Skeletal muscle tissue (tissue), 3 donors: ENCODE measurements at regions not wholly inside any gene's neighbourhood (a gene's known extent, or its start where the extent isn't known, plus 50 kb on each side); places are given as distances from the start of the nearest gene placed in this dataset.

Experiments used
- H3K27ac ChIP-seq: one replicate; pipeline ENCODE4 v1.7.0; 2013; ENCODE audit warnings: mild to moderate bottlenecking, low read depth, low read length, inconsistent platforms
- H3K27me3 ChIP-seq, 3 donors: one replicate each; pipeline ENCODE4 v1.7.0; 2013; ENCODE audit warnings: low read length in 3 of 3; ENCODE audit not compliant: control insufficient read depth in 3 of 3, insufficient read depth in 3 of 3
- H3K36me3 ChIP-seq, 3 donors: one replicate each; pipeline ENCODE4 v1.7.0; 2013; ENCODE audit warnings: low read length in 3 of 3; ENCODE audit not compliant: control insufficient read depth in 3 of 3, insufficient read depth in 3 of 3
- H3K4me1 ChIP-seq, 3 donors: one replicate each; pipeline ENCODE4 v1.7.0; 2013; ENCODE audit warnings: low read length in 3 of 3, mild to moderate bottlenecking in 3 of 3; ENCODE audit not compliant: control insufficient read depth in 3 of 3, insufficient read depth in 3 of 3
- H3K4me3 ChIP-seq, 3 donors: one replicate each; pipeline ENCODE4 v1.7.0; 2013; ENCODE audit warnings: low read length in 3 of 3
- H3K9ac ChIP-seq, 3 donors: one replicate each; pipeline ENCODE4 v1.7.0; 2013; ENCODE audit warnings: low read length in 3 of 3, mild to moderate bottlenecking in 3 of 3, moderate library complexity in 2 of 3, low read depth in 1 of 3
- H3K9me3 ChIP-seq, 3 donors: one replicate each; pipeline ENCODE4 v1.7.0; 2013; ENCODE audit warnings: low read length in 3 of 3; ENCODE audit not compliant: control insufficient read depth in 3 of 3
- donor health status: Osteomylitis.

DNA sequence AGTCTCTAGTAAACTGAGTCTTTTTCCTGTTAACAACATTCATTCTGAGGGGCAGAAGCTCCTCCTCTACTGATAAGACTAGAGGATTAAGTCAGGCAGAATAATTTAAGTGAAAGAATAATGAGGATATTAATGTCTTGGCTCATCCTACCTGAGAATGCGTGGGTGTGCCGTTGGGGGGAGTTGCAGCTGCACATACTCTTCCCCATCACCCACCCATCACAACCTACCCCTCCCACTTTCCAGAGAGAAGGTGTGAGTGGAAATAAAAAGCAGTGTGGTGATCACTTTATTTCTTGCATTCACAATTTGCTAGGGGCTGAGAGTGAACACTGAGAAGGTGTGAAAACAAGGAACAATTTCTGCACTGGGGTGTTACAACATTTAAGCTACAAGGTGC, 146.8 kb upstream of the MAGI3 start:
- H3K4me1 ChIP-seq: no peaks in the 10 kb centered on the region
- no peaks in the 10 kb centered on the region for H3K36me3 ChIP-seq
- peaks cover 0 to 3% (median 0%) of the 10 kb centered on the region in 3 donors for H3K27me3 ChIP-seq
- no peaks in the 10 kb centered on the region for H3K9me3 ChIP-seq
- no peak overlapping the region for H3K27ac ChIP-seq
- H3K9ac ChIP-seq: no peak overlapping the region
- H3K4me3 ChIP-seq: no peak overlapping the region

DNA sequence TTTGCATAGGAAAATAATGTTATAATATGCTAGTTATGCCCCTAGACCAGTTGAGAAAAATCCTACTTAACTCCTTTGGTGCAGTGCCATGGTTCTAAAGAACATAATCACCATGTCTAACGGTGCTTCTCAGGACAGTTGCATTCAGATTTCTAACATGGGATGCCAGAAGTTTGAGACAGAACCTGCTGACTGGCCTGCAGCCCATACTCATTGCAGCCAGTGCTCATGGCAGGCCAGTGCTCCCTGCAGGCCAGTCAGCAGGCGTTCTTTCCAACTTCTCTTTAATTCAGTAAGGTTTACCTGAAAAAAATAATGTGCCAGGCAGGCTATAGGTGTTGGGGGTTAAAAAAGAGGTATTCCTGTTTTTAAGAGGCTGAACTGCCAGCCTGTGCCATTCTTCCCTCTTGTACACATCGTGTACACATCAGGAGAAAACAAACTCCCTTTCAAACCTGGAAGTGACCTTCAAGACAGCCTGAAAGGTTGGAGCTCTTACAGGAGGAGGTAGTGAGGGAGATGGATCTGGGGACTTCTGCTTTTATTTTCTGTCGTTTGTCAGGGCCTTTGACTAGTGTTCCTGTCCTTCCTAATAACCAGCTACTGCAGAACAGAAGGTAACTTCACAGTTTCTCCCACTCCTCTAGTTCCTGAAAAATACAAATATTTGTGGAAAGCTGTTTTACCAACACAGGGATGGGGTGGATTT, 146.0 kb upstream of the MAGI3 start:
- Histone ChIP-seq H3K36me3 (no peaks in the 10 kb centered on the region), H3K9ac (no peak overlapping the region)

DNA sequence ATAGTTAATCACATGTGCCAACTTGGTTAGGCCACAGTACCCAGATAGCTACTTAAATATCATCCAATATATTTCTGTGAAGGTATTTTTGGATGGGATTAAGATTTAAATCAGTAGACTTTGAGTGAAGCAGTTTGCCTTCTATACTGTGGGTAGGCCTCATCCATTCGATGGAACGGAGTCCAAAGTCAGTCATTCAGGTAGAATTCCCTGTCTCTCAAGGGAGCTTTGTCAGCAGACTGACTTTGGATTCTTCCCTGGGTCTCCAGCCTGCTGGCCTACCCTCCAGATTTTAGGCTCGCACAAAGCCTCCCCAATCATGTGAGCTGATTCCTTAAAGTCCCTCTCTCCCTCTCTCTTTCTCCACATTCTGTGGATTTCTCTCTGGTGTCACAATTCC, 145.1 kb upstream of the MAGI3 start:
- Histone ChIP-seq H3K4me1 (no peaks in the 10 kb centered on the region), H3K4me3 (no peak overlapping the region), H3K9me3 (no peaks in the 10 kb centered on the region), H3K27ac (no peak overlapping the region), H3K36me3 (no peaks in the 10 kb centered on the region), H3K9ac (no peak overlapping the region), H3K27me3 (peaks cover 0 to 3% (median 0%) of the 10 kb centered on the region in 3 donors)

More for the DNA sequence above, 146.0 kb upstream of the MAGI3 start:
- Histone ChIP-seq H3K27me3 (peaks cover 0 to 3% (median 0%) of the 10 kb centered on the region in 3 donors), H3K27ac (no peak overlapping the region), H3K4me1 (no peaks in the 10 kb centered on the region), H3K9me3 (no peaks in the 10 kb centered on the region), H3K4me3 (no peak overlapping the region)

DNA sequence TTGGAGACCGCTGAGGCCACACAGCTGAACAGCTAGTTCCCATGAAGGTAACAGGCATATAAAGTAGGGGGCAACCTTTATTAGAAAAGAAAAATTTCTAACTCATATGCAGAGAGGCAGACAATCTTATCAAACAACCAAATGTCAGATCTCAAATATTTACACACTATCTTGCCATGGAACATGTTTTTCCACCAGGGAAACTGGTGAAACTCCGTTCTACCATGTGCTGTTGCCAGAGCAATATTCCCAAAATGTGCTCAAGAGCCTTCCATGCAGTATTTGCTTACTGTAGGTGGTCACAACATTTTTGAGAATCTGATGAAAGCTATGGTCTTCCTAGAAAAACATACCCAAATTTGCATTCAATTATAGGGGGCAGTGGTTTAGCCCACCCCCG, 143.4 kb upstream of the MAGI3 start:
- H3K27ac ChIP-seq: no peak overlapping the region
- no peak overlapping the region for H3K4me3 ChIP-seq

DNA sequence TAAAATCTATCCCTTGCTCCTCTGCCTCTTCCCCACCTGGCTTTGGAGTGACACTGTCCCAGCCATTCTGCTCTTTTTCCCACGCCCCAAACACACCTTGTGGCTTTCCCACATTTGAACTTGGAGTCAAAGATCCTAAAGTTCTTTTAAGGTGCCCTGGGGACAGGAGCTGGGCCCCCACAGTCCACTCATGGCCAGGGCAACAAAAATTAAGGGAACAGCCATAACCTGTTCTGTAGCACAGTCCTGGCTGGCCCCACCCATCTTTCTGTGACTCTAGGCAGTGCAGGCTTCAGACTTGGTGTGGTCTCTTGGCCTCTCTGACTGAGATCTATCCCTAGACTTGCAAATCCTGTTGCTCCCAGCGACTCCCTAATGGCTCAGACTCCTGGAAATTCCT, 143.0 kb upstream of the MAGI3 start:
- Histone ChIP-seq H3K4me1 (peaks cover under 1 to 2% (median under 1%) of the 10 kb centered on the region in 3 donors), H3K36me3 (no peaks in the 10 kb centered on the region), H3K9ac (no peak overlapping the region), H3K27me3 (peaks cover 0 to 3% (median 0%) of the 10 kb centered on the region in 3 donors), H3K9me3 (no peaks in the 10 kb centered on the region), H3K27ac (no peak overlapping the region), H3K4me3 (no peak overlapping the region)

More for the DNA sequence above, 143.4 kb upstream of the MAGI3 start:
- no peaks in the 10 kb centered on the region for H3K36me3 ChIP-seq
- H3K9ac ChIP-seq: no peak overlapping the region
- peaks cover 0 to 3% (median 0%) of the 10 kb centered on the region in 3 donors for H3K27me3 ChIP-seq
- H3K9me3 ChIP-seq: no peaks in the 10 kb centered on the region
- H3K4me1 ChIP-seq: no peaks in the 10 kb centered on the region

DNA sequence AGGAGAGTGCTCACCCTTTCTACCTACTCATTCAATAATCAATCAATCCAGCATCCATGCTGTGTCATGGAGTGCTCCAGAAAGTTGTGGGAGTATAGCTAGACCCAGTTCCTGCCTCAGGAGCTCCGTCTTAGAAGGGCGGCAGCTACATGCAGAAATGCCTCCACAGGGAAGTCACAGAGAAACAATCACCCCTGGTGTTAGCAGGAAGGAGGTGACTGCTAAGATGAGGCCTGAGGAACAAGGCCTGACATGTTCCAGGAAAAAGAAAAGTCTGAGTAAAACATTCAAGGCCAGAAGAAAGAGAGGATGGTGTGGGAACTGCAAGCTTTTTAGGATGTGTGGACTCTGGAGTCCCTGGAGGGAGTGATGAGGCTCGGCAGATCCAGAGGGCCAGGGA, 142.5 kb upstream of the MAGI3 start:
- H3K9me3 ChIP-seq: no peaks in the 10 kb centered on the region
- no peak overlapping the region for H3K27ac ChIP-seq
- no peak overlapping the region for H3K4me3 ChIP-seq
- H3K36me3 ChIP-seq: no peaks in the 10 kb centered on the region
- peaks cover 5 to 6% (median 5%) of the 10 kb centered on the region in 3 donors for H3K4me1 ChIP-seq
- peaks cover 0 to 3% (median 0%) of the 10 kb centered on the region in 3 donors for H3K27me3 ChIP-seq
- H3K9ac ChIP-seq: no peak overlapping the region

DNA sequence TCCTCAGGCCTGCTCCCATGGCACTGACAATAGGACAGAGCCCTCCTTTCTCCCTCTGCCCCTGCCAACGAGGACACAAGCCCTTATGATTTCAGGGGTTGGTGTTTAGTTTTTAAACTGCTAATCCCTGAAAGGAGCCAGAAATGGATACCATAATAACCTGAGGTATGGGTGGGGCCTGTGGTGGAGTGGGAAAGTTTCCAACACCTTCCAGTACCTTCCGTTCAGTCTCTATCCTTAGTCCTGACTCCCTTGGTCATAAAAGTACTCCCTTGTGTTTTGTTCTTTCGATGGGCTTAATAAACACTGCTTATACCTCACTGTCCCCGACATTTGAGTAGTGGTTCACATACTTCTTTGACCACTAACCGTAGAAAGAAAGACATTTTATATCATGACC, 141.8 kb upstream of the MAGI3 start:
- Histone ChIP-seq H3K27me3 (peaks cover 0 to 3% (median 0%) of the 10 kb centered on the region in 3 donors), H3K4me3 (no peak overlapping the region), H3K4me1 (peaks cover 9 to 10% (median 9%) of the 10 kb centered on the region in 3 donors), H3K9ac (no peak overlapping the region), H3K27ac (no peak overlapping the region), H3K36me3 (no peaks in the 10 kb centered on the region), H3K9me3 (no peaks in the 10 kb centered on the region)

DNA sequence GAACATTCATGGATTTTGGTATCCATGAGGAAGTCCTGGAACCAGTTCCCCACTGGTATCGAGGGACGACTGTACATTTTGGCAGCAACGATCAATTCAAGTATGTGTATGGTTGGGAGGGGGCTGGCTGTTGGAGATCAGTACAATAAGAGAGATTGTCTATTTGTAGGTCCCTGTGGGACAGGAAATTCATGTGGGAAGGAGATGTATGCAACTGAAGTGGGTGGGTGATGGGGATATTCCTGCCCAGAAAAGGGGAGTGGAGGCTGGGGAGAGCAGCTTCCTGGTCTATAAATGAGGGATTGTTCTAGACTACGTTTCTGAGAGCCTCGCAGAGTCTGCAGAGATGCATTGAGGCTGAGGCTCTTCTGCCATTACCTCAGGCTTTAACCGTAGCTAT, 140.2 kb upstream of the MAGI3 start:
- H3K36me3 ChIP-seq: no peaks in the 10 kb centered on the region
- no peak overlapping the region for H3K4me3 ChIP-seq
- H3K27me3 ChIP-seq: peaks cover 0 to 3% (median 0%) of the 10 kb centered on the region in 3 donors
- no peak overlapping the region for H3K27ac ChIP-seq
- peaks cover 9 to 10% (median 9%) of the 10 kb centered on the region in 3 donors for H3K4me1 ChIP-seq
- no peaks in the 10 kb centered on the region for H3K9me3 ChIP-seq
- H3K9ac ChIP-seq: no peak overlapping the region

DNA sequence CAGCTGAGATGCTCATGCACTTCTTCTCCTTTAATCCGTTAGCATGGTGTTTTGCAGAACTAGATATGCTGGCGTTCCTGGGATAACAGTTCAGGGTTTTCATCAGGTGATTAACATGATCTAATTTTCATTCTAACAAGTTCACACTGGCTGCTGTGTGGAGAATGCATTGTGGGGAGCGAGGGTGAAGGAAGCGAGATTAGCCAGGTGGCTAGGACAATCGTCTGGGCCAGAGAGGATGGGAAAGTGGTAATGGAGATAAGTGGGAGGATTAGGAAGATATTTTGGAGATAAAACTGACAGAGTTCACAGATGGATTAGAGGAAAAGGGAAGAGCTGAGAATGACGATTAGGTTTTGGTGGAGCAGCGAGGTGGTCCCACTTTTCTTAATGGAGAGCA, 138.1 kb upstream of the MAGI3 start:
- Histone ChIP-seq H3K27me3 (peaks cover 0 to 3% (median 0%) of the 10 kb centered on the region in 3 donors), H3K36me3 (no peaks in the 10 kb centered on the region), H3K27ac (peak overlapping the region; percentile 60), H3K4me1 (peaks cover 9 to 10% (median 9%) of the 10 kb centered on the region in 3 donors), H3K9me3 (no peaks in the 10 kb centered on the region), H3K4me3 (no peak overlapping the region), H3K9ac (no peak overlapping the region)

DNA sequence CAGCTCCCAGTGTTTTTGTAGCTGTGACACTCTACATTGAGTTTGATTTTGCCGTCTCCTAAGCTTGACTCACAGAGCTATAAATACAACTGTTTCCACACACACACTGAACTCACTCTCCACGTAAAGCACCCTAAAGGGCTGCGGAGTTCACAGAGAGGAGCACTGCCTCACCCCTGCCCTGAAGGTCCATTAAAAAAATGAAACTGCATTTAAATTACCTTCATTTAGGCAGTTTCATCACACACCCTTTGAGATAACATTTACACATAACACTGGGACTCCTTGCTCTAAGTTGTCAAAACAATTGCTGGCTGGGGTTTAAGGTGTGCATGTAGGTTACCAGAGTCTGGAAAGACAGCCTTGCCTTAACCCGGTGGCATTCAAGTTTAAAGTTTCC, 137.1 kb upstream of the MAGI3 start:
- peak overlapping the region; percentile 60 for H3K27ac ChIP-seq
- no peak overlapping the region for H3K9ac ChIP-seq
- no peaks in the 10 kb centered on the region for H3K36me3 ChIP-seq
- no peak overlapping the region for H3K4me3 ChIP-seq
- no peaks in the 10 kb centered on the region for H3K27me3 ChIP-seq
- H3K4me1 ChIP-seq: peaks cover 9 to 10% (median 9%) of the 10 kb centered on the region in 3 donors
- H3K9me3 ChIP-seq: no peaks in the 10 kb centered on the region
